ENCODE measurements at regions not wholly inside any gene's neighbourhood (a gene's known extent, or its start where the extent isn't known, plus 50 kb on each side); places are given as distances from the start of the nearest gene placed in this dataset.

- Histone ChIP-seq H4K20me1 (ENCODE audit: insufficient read depth, low read length) (no peaks in the 10 kb centered on the region), H3K36me3 (ENCODE audit: insufficient read depth, low read length) (no peaks in the 10 kb centered on the region), H3K9ac (ENCODE audit: low read length) (peak overlapping the region; percentile 36), H3K79me2 (ENCODE audit: insufficient read depth, low read length) (no peaks in the 10 kb centered on the region), H3K4me2 (ENCODE audit: low read length) (no peak overlapping the region), H3K27ac (ENCODE audit: low read depth, low read length) (peak overlapping the region; percentile 81), H3K27me3 (ENCODE audit: insufficient read depth, low read length) (no peaks in the 10 kb centered on the region), H3K9me3 (ENCODE audit: insufficient read depth, low read depth, low read length) (no peaks in the 10 kb centered on the region), H3K4me3 (ENCODE audit: insufficient read depth, low read depth, low read length) (no peak overlapping the region), H2AFZ (ENCODE audit: low read depth, low read length) (no peak overlapping the region), H3K4me1 (ENCODE audit: insufficient read depth, low read length) (peaks cover 11% of the 10 kb centered on the region)
- Mint-ChIP-seq H3K27ac (ENCODE audit: unreplicated experiment) (peak overlapping the region; percentile 22), H3K27me3 (ENCODE audit: low read depth, unreplicated experiment) (no peaks in the 10 kb centered on the region), H3K36me3 (ENCODE audit: low read depth, unreplicated experiment) (no peaks in the 10 kb centered on the region), H3K4me3 (ENCODE audit: unreplicated experiment) (no peak overlapping the region), H3K4me1 (ENCODE audit: low read depth, unreplicated experiment) (peaks cover 21% of the 10 kb centered on the region), H3K9me3 (ENCODE audit: unreplicated experiment) (no peaks in the 10 kb centered on the region)
- FAIRE-seq (no peak), DNase-seq (ENCODE audit: low read depth) (no peak)
- TF ChIP-seq CTCF (IDR thresholded peaks at IDR 0.05; ENCODE audit: insufficient read depth, low read depth, low read length) (no peak), EZH2 (IDR thresholded peaks at IDR 0.05; ENCODE audit: insufficient read depth, low read length) (no peak)
Measured at GRCh38 chr20:11143481-11143880, 469.7 kb upstream of the JAG1 start.

GRCh38 chr20:11144114-11144950 lies 470.5 kb upstream of the JAG1 start:
- H2AFZ ChIP-seq (ENCODE audit: low read depth, low read length) = no peak overlapping the region
- no peak overlapping the region for H3K4me3 Mint-ChIP-seq (ENCODE audit: unreplicated experiment)
- peak; percentile 96 for FAIRE-seq
- peak overlapping the region; percentile 81 for H3K27ac ChIP-seq (ENCODE audit: low read depth, low read length)
- peak overlapping the region; percentile 55 for H3K9ac ChIP-seq (ENCODE audit: low read length)
- H3K9me3 ChIP-seq (ENCODE audit: insufficient read depth, low read depth, low read length) = no peaks in the 10 kb centered on the region
- H3K4me3 ChIP-seq (ENCODE audit: insufficient read depth, low read depth, low read length) = no peak overlapping the region
- TF ChIP-seq CTCF (IDR thresholded peaks at IDR 0.05; ENCODE audit: insufficient read depth, low read depth, low read length) (no peak), EZH2 (IDR thresholded peaks at IDR 0.05; ENCODE audit: insufficient read depth, low read length) (no peak)
- H3K27me3 ChIP-seq (ENCODE audit: insufficient read depth, low read length) = no peaks in the 10 kb centered on the region
- no peaks in the 10 kb centered on the region for H4K20me1 ChIP-seq (ENCODE audit: insufficient read depth, low read length)
- no peaks in the 10 kb centered on the region for H3K36me3 Mint-ChIP-seq (ENCODE audit: low read depth, unreplicated experiment)
- H3K4me2 ChIP-seq (ENCODE audit: low read length) = peak overlapping the region; percentile 61
- peaks cover 21% of the 10 kb centered on the region for H3K4me1 Mint-ChIP-seq (ENCODE audit: low read depth, unreplicated experiment)
- no peaks in the 10 kb centered on the region for H3K36me3 ChIP-seq (ENCODE audit: insufficient read depth, low read length)
- H3K4me1 ChIP-seq (ENCODE audit: insufficient read depth, low read length) = peaks cover 11% of the 10 kb centered on the region
- H3K27ac Mint-ChIP-seq (ENCODE audit: unreplicated experiment) = no peak overlapping the region
- H3K79me2 ChIP-seq (ENCODE audit: insufficient read depth, low read length) = no peaks in the 10 kb centered on the region
- peak; percentile 97 for DNase-seq (ENCODE audit: low read depth)
- no peaks in the 10 kb centered on the region for H3K9me3 Mint-ChIP-seq (ENCODE audit: unreplicated experiment)
- H3K27me3 Mint-ChIP-seq (ENCODE audit: low read depth, unreplicated experiment) = no peaks in the 10 kb centered on the region

- no peaks in the 10 kb centered on the region for H3K79me2 ChIP-seq (ENCODE audit: insufficient read depth, low read length)
- TF ChIP-seq EZH2 (IDR thresholded peaks at IDR 0.05; ENCODE audit: insufficient read depth, low read length) (no peak), CTCF (IDR thresholded peaks at IDR 0.05; ENCODE audit: insufficient read depth, low read depth, low read length) (no peak)
- H3K4me1 Mint-ChIP-seq (ENCODE audit: low read depth, unreplicated experiment) = peaks cover 14% of the 10 kb centered on the region
- DNase-seq (ENCODE audit: low read depth) = no peak
- no peaks in the 10 kb centered on the region for H4K20me1 ChIP-seq (ENCODE audit: insufficient read depth, low read length)
- FAIRE-seq = peak; percentile 37
- no peak overlapping the region for H2AFZ ChIP-seq (ENCODE audit: low read depth, low read length)
- H3K36me3 Mint-ChIP-seq (ENCODE audit: low read depth, unreplicated experiment) = no peaks in the 10 kb centered on the region
- no peaks in the 10 kb centered on the region for H3K9me3 ChIP-seq (ENCODE audit: insufficient read depth, low read depth, low read length)
- no peak overlapping the region for H3K4me3 Mint-ChIP-seq (ENCODE audit: unreplicated experiment)
- no peak overlapping the region for H3K9ac ChIP-seq (ENCODE audit: low read length)
- H3K4me1 ChIP-seq (ENCODE audit: insufficient read depth, low read length) = peaks cover 9% of the 10 kb centered on the region
- no peaks in the 10 kb centered on the region for H3K9me3 Mint-ChIP-seq (ENCODE audit: unreplicated experiment)
- no peak overlapping the region for H3K4me3 ChIP-seq (ENCODE audit: insufficient read depth, low read depth, low read length)
- H3K27ac Mint-ChIP-seq (ENCODE audit: unreplicated experiment) = no peak overlapping the region
- H3K36me3 ChIP-seq (ENCODE audit: insufficient read depth, low read length) = no peaks in the 10 kb centered on the region
- no peaks in the 10 kb centered on the region for H3K27me3 ChIP-seq (ENCODE audit: insufficient read depth, low read length)
- no peaks in the 10 kb centered on the region for H3K27me3 Mint-ChIP-seq (ENCODE audit: low read depth, unreplicated experiment)
- no peak overlapping the region for H3K4me2 ChIP-seq (ENCODE audit: low read length)
- no peak overlapping the region for H3K27ac ChIP-seq (ENCODE audit: low read depth, low read length)
Measured at GRCh38 chr20:11145616-11146015, 471.8 kb upstream of the JAG1 start.
